ENCODE measurements at regions not wholly inside any gene's neighbourhood (a gene's known extent, or its start where the extent isn't known, plus 50 kb on each side); places are given as distances from the start of the nearest gene placed in this dataset.

DNA sequence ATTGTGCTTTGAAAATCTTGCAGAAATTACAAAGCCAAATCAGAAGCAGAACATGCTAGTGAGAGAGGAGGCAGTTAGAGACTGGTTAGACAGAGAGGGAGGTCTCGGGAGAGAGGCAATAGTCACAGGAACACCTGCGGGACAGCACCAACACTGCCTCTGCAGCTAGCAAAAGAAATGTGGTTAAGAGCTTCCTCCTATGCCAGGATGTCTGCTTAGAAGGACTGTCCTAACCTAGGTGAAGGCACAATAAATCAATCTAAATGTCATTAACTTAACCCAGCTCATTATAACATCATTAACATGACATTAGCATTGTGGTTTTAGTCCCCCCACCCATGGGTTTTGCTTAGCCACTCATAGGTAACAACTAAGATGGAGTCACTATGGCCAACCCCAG, 726.7 kb downstream of the PCDH18 start:
- CTCF ChIA-PET, result no interaction called here
- intact Hi-C loops (cut with micrococcal nuclease), result no loop called here
- ATAC-seq, result no peak

DNA sequence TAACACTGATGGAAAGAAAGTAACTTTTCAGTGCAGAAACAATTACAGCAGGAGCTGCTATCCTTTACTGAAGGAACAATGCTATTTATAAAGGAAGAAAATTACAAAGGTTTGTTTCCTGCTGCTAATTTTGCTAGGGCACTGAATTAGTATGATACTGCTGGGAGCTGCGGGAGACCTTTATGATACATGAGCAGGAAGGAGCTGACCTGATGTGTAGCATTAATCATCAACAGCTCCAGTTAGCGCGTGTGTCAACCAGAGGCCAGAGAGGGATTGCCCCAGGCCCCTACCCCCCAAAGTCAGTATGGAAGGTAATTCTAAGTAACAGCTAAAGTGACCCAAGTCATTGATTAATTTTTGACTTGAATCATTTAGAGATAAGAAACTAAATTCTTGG, 728.9 kb downstream of the PCDH18 start:
- peaks cover 0 to 3% (median 0%) of the 10 kb centered on the region in 5 donors for H3K27me3 Mint-ChIP-seq
- H3K27ac Mint-ChIP-seq, result no peak overlapping the region
- Histone ChIP-seq H3K4me3 (ENCODE audit: low read length) (no peak overlapping the region), H3K36me3 (ENCODE audit: control insufficient read depth in 2 of 3, insufficient read depth in 3 of 3, low read length in 3 of 3) (no peaks in the 10 kb centered on the region), H3K27ac (ENCODE audit: low read depth, low read length) (no peak overlapping the region), H3K9me3 (ENCODE audit: control insufficient read depth in 2 of 3, low read length in 3 of 3) (no peaks in the 10 kb centered on the region), H3K4me1 (ENCODE audit: control insufficient read depth in 2 of 2, insufficient read depth in 2 of 2, low read length in 2 of 2) (no peaks in the 10 kb centered on the region), H3K27me3 (ENCODE audit: control insufficient read depth in 2 of 2, insufficient read depth in 2 of 2, low read length in 2 of 2) (no peaks in the 10 kb centered on the region)
- no peaks in the 10 kb centered on the region for H3K36me3 Mint-ChIP-seq
- no peak overlapping the region for H3K4me3 Mint-ChIP-seq
- ChIA-PET CTCF (no interaction called here), POLR2A (no interaction called here)
- no peaks in the 10 kb centered on the region for H3K4me1 Mint-ChIP-seq
- peaks cover 0 to 29% (median 7%) of the 10 kb centered on the region in 11 donors for H3K9me3 Mint-ChIP-seq
- intact Hi-C loops (cut with micrococcal nuclease), result no loop called here
- DNase-seq (no peak), ATAC-seq (no peak)

More for the DNA sequence above, 726.7 kb downstream of the PCDH18 start:
- Mint-ChIP-seq H3K4me3 (no peak overlapping the region), H3K27ac (no peak overlapping the region), H3K36me3 (no peaks in the 10 kb centered on the region), H3K9me3 (peaks cover 0 to 29% (median 6%) of the 10 kb centered on the region in 11 donors), H3K27me3 (peaks cover 0 to 3% (median 0%) of the 10 kb centered on the region in 5 donors), H3K4me1 (no peaks in the 10 kb centered on the region)
- H3K4me3 ChIP-seq (ENCODE audit: low read length), result no peak overlapping the region
- H3K36me3 ChIP-seq (ENCODE audit: control insufficient read depth in 2 of 3, insufficient read depth in 3 of 3, low read length in 3 of 3), result no peaks in the 10 kb centered on the region
- no peaks in the 10 kb centered on the region for H3K27me3 ChIP-seq (ENCODE audit: control insufficient read depth in 2 of 2, insufficient read depth in 2 of 2, low read length in 2 of 2)
- no peaks in the 10 kb centered on the region for H3K4me1 ChIP-seq (ENCODE audit: control insufficient read depth in 2 of 2, insufficient read depth in 2 of 2, low read length in 2 of 2)
- DNase-seq, result no peak
- no peak overlapping the region for H3K27ac ChIP-seq (ENCODE audit: low read depth, low read length)
- no peaks in the 10 kb centered on the region for H3K9me3 ChIP-seq (ENCODE audit: control insufficient read depth in 2 of 3, low read length in 3 of 3)
- POLR2A ChIA-PET, result no interaction called here

DNA sequence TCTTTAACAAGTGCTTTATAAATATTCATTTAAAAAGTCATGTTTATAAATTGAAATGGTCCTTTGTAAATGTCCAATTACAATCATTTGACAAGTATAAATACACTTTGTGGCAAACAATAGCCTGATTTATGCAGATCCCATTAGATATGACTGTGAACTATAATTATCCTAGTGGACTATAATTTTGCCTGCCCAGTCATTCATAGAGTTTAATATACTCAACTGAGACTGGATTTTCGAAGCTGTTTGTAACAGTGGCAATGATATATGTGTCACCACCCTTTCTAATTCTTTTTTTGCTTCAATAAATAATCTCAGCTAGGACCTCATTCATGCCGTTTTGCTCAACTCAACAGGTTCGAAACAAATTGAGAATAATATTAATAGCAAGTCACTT, 732.0 kb downstream of the PCDH18 start:
- no peak overlapping the region for H3K4me3 ChIP-seq (ENCODE audit: low read length)
- no peaks in the 10 kb centered on the region for H3K9me3 ChIP-seq (ENCODE audit: control insufficient read depth in 2 of 3, low read length in 3 of 3)
- Mint-ChIP-seq H3K4me1 (no peaks in the 10 kb centered on the region), H3K9me3 (peaks cover 0 to 24% (median 5%) of the 10 kb centered on the region in 11 donors), H3K27ac (no peak overlapping the region), H3K4me3 (no peak overlapping the region), H3K36me3 (no peaks in the 10 kb centered on the region), H3K27me3 (peaks cover 0 to 3% (median 0%) of the 10 kb centered on the region in 5 donors)
- ChIA-PET CTCF (no interaction called here), POLR2A (no interaction called here)
- intact Hi-C loops (cut with micrococcal nuclease), result no loop called here
- H3K4me1 ChIP-seq (ENCODE audit: control insufficient read depth in 2 of 2, insufficient read depth in 2 of 2, low read length in 2 of 2), result no peaks in the 10 kb centered on the region
- no peaks in the 10 kb centered on the region for H3K36me3 ChIP-seq (ENCODE audit: control insufficient read depth in 2 of 3, insufficient read depth in 3 of 3, low read length in 3 of 3)
- no peak overlapping the region for H3K27ac ChIP-seq (ENCODE audit: low read depth, low read length)
- no peak for DNase-seq
- no peaks in the 10 kb centered on the region for H3K27me3 ChIP-seq (ENCODE audit: control insufficient read depth in 2 of 2, insufficient read depth in 2 of 2, low read length in 2 of 2)
- ATAC-seq, result no peak

DNA sequence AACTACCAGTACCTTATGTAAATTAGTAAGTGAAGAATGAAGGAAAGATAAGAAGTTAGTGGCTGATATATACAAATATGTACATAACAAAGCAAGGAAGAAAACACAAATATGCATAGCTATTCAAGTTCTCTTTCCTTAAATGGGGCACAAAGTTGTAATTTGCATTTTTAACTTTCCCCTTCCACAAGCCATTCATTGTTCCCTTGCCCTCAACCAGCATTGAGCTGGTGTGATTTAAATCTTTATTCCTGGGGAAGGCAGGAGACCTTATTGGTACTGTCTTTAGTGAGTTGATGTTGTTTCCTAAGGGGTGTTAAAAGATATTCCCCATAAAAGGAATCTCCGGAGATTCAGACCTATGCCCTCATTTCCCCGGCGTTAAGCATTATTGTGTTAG, 735.3 kb downstream of the PCDH18 start:
- Histone ChIP-seq H3K27ac (ENCODE audit: low read depth, low read length) (no peak overlapping the region), H3K36me3 (ENCODE audit: control insufficient read depth in 2 of 3, insufficient read depth in 3 of 3, low read length in 3 of 3) (no peaks in the 10 kb centered on the region), H3K9me3 (ENCODE audit: control insufficient read depth in 2 of 3, low read length in 3 of 3) (no peaks in the 10 kb centered on the region), H3K27me3 (ENCODE audit: control insufficient read depth in 2 of 2, insufficient read depth in 2 of 2, low read length in 2 of 2) (no peaks in the 10 kb centered on the region), H3K4me3 (ENCODE audit: low read length) (no peak overlapping the region), H3K4me1 (ENCODE audit: control insufficient read depth in 2 of 2, insufficient read depth in 2 of 2, low read length in 2 of 2) (no peaks in the 10 kb centered on the region)
- Mint-ChIP-seq H3K27me3 (no peaks in the 10 kb centered on the region), H3K9me3 (peaks cover 0 to 12% (median 0%) of the 10 kb centered on the region in 11 donors), H3K36me3 (no peaks in the 10 kb centered on the region), H3K4me1 (no peaks in the 10 kb centered on the region), H3K4me3 (no peak overlapping the region), H3K27ac (no peak overlapping the region)
- no peak for DNase-seq
- intact Hi-C loops (cut with micrococcal nuclease), result no loop called here
- CTCF ChIA-PET, result no interaction called here
- ATAC-seq, result no peak
- POLR2A ChIA-PET, result no interaction called here

DNA sequence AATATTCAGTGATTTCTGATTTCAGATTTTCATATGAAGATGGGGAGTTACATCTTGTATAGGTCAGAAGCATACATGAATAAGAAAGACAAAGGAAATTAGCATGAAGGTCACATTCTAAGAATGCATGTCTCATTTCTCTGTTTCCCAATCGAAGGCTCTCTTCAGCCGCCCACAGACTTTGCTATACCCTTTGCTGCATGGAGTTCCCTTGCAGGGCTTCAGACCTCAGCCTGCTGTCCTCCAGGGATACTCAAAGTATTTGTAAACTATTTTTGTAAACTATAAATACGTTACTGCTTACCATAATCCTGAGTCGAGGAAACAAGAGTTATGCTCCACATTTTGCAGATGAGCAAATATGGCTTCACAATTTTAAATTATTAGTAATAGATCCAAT, 738.4 kb downstream of the PCDH18 start:
- H3K9me3 Mint-ChIP-seq, result peaks cover 0 to 8% (median 0%) of the 10 kb centered on the region in 11 donors
- no peak overlapping the region for H3K27ac Mint-ChIP-seq
- no peaks in the 10 kb centered on the region for H3K4me1 Mint-ChIP-seq
- intact Hi-C loops (cut with micrococcal nuclease), result no loop called here
- DNase-seq (no peak), ATAC-seq (no peak)
- Histone ChIP-seq H3K4me1 (ENCODE audit: control insufficient read depth in 2 of 2, insufficient read depth in 2 of 2, low read length in 2 of 2) (no peaks in the 10 kb centered on the region), H3K36me3 (ENCODE audit: control insufficient read depth in 2 of 3, insufficient read depth in 3 of 3, low read length in 3 of 3) (no peaks in the 10 kb centered on the region), H3K27ac (ENCODE audit: low read depth, low read length) (no peak overlapping the region), H3K9me3 (ENCODE audit: control insufficient read depth in 2 of 3, low read length in 3 of 3) (no peaks in the 10 kb centered on the region), H3K4me3 (ENCODE audit: low read length) (no peak overlapping the region), H3K27me3 (ENCODE audit: control insufficient read depth in 2 of 2, insufficient read depth in 2 of 2, low read length in 2 of 2) (no peaks in the 10 kb centered on the region)
- no peak overlapping the region for H3K4me3 Mint-ChIP-seq
- ChIA-PET POLR2A (no interaction called here), CTCF (no interaction called here)
- H3K36me3 Mint-ChIP-seq, result no peaks in the 10 kb centered on the region
- H3K27me3 Mint-ChIP-seq, result no peaks in the 10 kb centered on the region

DNA sequence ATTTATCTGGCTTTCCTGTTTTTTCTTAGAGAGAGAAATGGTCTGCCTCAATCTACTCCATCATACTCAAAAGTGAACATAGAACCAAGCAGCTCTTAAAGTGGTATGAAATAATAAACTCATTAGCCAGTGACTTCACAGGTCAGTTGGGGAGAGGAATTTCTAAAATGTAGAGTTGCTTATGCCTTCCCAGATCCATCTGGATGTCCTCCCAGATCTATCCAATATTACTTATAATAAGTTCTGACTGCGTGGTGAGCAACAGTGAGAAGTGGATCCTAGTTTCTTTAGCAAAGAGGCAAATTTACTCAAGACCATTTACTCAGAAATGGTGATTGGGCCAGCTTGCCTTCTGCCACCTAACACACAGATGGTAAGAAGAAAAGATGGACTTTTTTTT, 748.0 kb downstream of the PCDH18 start:
- no peaks in the 10 kb centered on the region for H3K27me3 Mint-ChIP-seq
- CTCF ChIA-PET, result no interaction called here

DNA sequence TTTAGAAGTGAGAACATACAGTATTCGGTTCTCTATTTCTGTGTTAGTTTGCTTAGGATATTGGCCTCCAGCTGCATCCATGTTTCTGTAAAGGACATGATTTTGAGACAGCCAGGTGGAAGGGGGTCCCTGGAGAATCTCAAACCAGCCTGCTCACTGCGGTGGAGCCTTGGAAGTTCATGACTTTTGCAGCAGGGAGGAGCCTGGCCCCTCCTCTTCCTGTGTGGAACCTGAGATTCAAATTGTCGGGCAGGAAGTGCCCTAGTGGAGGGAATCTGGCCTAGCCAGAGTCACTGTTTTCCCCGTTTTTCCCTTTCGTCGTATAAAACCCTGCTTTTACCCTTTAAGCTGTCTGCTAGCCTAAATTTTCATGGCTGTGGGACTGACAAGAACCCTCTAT, 762.6 kb downstream of the PCDH18 start:
- no peaks in the 10 kb centered on the region for H3K36me3 Mint-ChIP-seq
- ChIA-PET POLR2A (no interaction called here), CTCF (no interaction called here)
- no peaks in the 10 kb centered on the region for H3K27me3 Mint-ChIP-seq
- DNase-seq, result no peak
- H3K4me1 Mint-ChIP-seq, result no peaks in the 10 kb centered on the region
- no peak overlapping the region for H3K4me3 Mint-ChIP-seq
- intact Hi-C loops (cut with micrococcal nuclease), result no loop called here
- Histone ChIP-seq H3K4me1 (ENCODE audit: control insufficient read depth in 2 of 2, insufficient read depth in 2 of 2, low read length in 2 of 2) (no peaks in the 10 kb centered on the region), H3K36me3 (ENCODE audit: control insufficient read depth in 2 of 3, insufficient read depth in 3 of 3, low read length in 3 of 3) (no peaks in the 10 kb centered on the region), H3K27ac (ENCODE audit: low read depth, low read length) (no peak overlapping the region), H3K4me3 (ENCODE audit: low read length) (no peak overlapping the region), H3K9me3 (ENCODE audit: control insufficient read depth in 2 of 3, low read length in 3 of 3) (no peaks in the 10 kb centered on the region), H3K27me3 (ENCODE audit: control insufficient read depth in 2 of 2, insufficient read depth in 2 of 2, low read length in 2 of 2) (no peaks in the 10 kb centered on the region)
- H3K9me3 Mint-ChIP-seq, result peaks cover 0 to 11% (median 0%) of the 10 kb centered on the region in 11 donors
- ATAC-seq, result no peak
- H3K27ac Mint-ChIP-seq, result no peak overlapping the region

More for the DNA sequence above, 748.0 kb downstream of the PCDH18 start:
- intact Hi-C loops (cut with micrococcal nuclease), result no loop called here
- Histone ChIP-seq H3K4me1 (ENCODE audit: control insufficient read depth in 2 of 2, insufficient read depth in 2 of 2, low read length in 2 of 2) (no peaks in the 10 kb centered on the region), H3K27me3 (ENCODE audit: control insufficient read depth in 2 of 2, insufficient read depth in 2 of 2, low read length in 2 of 2) (no peaks in the 10 kb centered on the region), H3K27ac (ENCODE audit: low read depth, low read length) (no peak overlapping the region), H3K4me3 (ENCODE audit: low read length) (no peak overlapping the region), H3K36me3 (ENCODE audit: control insufficient read depth in 2 of 3, insufficient read depth in 3 of 3, low read length in 3 of 3) (no peaks in the 10 kb centered on the region), H3K9me3 (ENCODE audit: control insufficient read depth in 2 of 3, low read length in 3 of 3) (no peaks in the 10 kb centered on the region)
- Mint-ChIP-seq H3K27ac (no peak overlapping the region), H3K4me1 (no peaks in the 10 kb centered on the region), H3K36me3 (no peaks in the 10 kb centered on the region), H3K4me3 (no peak overlapping the region), H3K9me3 (peaks cover 0 to 13% (median 2%) of the 10 kb centered on the region in 11 donors)
- POLR2A ChIA-PET, result no interaction called here
- no peak for ATAC-seq
- DNase-seq, result no peak

Data from naive thymus-derived CD4-positive, alpha-beta T cell (primary cell).